Uterus (tissue), 3 donors: ENCODE measurements at regions not wholly inside any gene's neighbourhood (a gene's known extent, or its start where the extent isn't known, plus 50 kb on each side); places are given as distances from the start of the nearest gene placed in this dataset.
"Not testable (repeated sequence)": the region's sequence is repeated elsewhere in the genome, so short reads cannot be mapped to it uniquely, and the experiment has no call there.

Experiments used
- DNase-seq, 2 donors: peaks; one replicate each; pipeline ENCODE4 v3.0.0-alpha.2; 2019 to 2020
- H3K27ac ChIP-seq, 2 donors: fragments of 200-600 bp; sonication (generic); 1 replicate in 1 of 2; 2 replicates in 1 of 2; pipeline ENCODE4 v1.5.1; 2016 to 2018
- H3K27me3 ChIP-seq, 2 donors: fragments of 200-600 bp; sonication (generic); one replicate each; pipeline ENCODE4 v1.5.1; 2018 to 2019; ENCODE audit warnings: control low read depth in 1 of 2
- H3K36me3 ChIP-seq, 2 donors: fragments of 200-600 bp; sonication (generic); one replicate each; pipeline ENCODE4 v1.5.1; 2019; ENCODE audit warnings: control low read depth in 1 of 2
- H3K4me1 ChIP-seq, 2 donors: fragments of 200-600 bp; sonication (generic); one replicate each; pipeline ENCODE4 v1.5.1; 2018 to 2019; ENCODE audit warnings: control low read depth in 1 of 2
- H3K4me3 ChIP-seq, 2 donors: fragments of 200-600 bp; sonication (generic); 1 replicate in 1 of 2; 2 replicates in 1 of 2; pipeline ENCODE4 v1.5.1; 2018 to 2019; ENCODE audit warnings: mild to moderate bottlenecking in 1 of 2
- H3K9me3 ChIP-seq, 2 donors: fragments of 200-600 bp; sonication (generic); one replicate each; pipeline ENCODE4 v1.5.1; 2019; ENCODE audit warnings: control low read depth in 1 of 2
- CTCF ChIP-seq, 4 experiments: fragments of 200-600 bp in 2 of 4; fragments of 450-650 bp in 2 of 4; sonication (generic) in 2 of 4; IDR thresholded peaks; one replicate each; pipeline ENCODE4 v1.5.1; 2016 to 2019; ENCODE audit warnings: antibody characterized with exemption in 4 of 4, mild to moderate bottlenecking in 2 of 4, moderate library complexity in 1 of 4
- POLR2A ChIP-seq, 2 donors: fragments of 450-650 bp; IDR thresholded peaks; one replicate each; pipeline ENCODE4 v1.6.1; 2016; ENCODE audit warnings: antibody characterized with exemption in 2 of 2, mild to moderate bottlenecking in 1 of 2, moderate library complexity in 1 of 2
- intact Hi-C: fragments of 100-400 bp; cut with DNase I; formaldehyde crosslinking; loops from one replicate; pipeline ENCODE4 v1.15.1; 2023; ENCODE audit warnings: low total_unique reads
- donor health status: DM: yes; HTN: yes; CAD: no.

- H3K27ac ChIP-seq: no peak overlapping the region
- intact Hi-C loops: no loop called here
- H3K4me1 ChIP-seq: no peaks in the 10 kb centered on the region
- no peaks in the 10 kb centered on the region for H3K36me3 ChIP-seq
- no peak for DNase-seq
- no peaks in the 10 kb centered on the region for H3K9me3 ChIP-seq
- no peak for TF ChIP-seq POLR2A (IDR thresholded peaks at IDR 0.05)
- no peak for TF ChIP-seq CTCF (IDR thresholded peaks at IDR 0.05)
- no peak overlapping the region for H3K4me3 ChIP-seq
- H3K27me3 ChIP-seq: no peaks in the 10 kb centered on the region
Observed at GRCh38 chr11:101262258-101262657, 132.6 kb upstream of the PGR start.

GRCh38 chr11:101255036-101255435 is 125.4 kb upstream of the PGR start:
- no peak for TF ChIP-seq CTCF (IDR thresholded peaks at IDR 0.05)

GRCh38 chr11:101254037-101254436 is 124.4 kb upstream of the PGR start:
- no peak for TF ChIP-seq POLR2A (IDR thresholded peaks at IDR 0.05)
- TF ChIP-seq CTCF (IDR thresholded peaks at IDR 0.05): no peak
- H3K27ac ChIP-seq: peak overlapping the region; percentile 5 to 62
- no peaks in the 10 kb centered on the region for H3K36me3 ChIP-seq
- intact Hi-C loops: no loop called here
- DNase-seq: no peak
- no peak overlapping the region for H3K4me3 ChIP-seq
- H3K4me1 ChIP-seq: no peaks in the 10 kb centered on the region
- H3K27me3 ChIP-seq: no peaks in the 10 kb centered on the region
- H3K9me3 ChIP-seq: no peaks in the 10 kb centered on the region

More at GRCh38 chr11:101255036-101255435, 125.4 kb upstream of the PGR start:
- no peaks in the 10 kb centered on the region for H3K4me1 ChIP-seq
- H3K9me3 ChIP-seq: no peaks in the 10 kb centered on the region
- no peak overlapping the region for H3K4me3 ChIP-seq
- DNase-seq: no peak
- intact Hi-C loops: no loop called here
- no peaks in the 10 kb centered on the region for H3K27me3 ChIP-seq
- no peak overlapping the region for H3K27ac ChIP-seq
- H3K36me3 ChIP-seq: no peaks in the 10 kb centered on the region

- not testable (repeated sequence) for H3K27ac ChIP-seq
Observed at GRCh38 chr11:101245635-101246034, 116.0 kb upstream of the PGR start.

GRCh38 chr11:101245081-101245480 is 115.5 kb upstream of the PGR start:
- H3K27ac ChIP-seq, DNase-seq, H3K4me1 ChIP-seq, H3K9me3 ChIP-seq, H3K27me3 ChIP-seq, H3K36me3 ChIP-seq, intact Hi-C loops, H3K4me3 ChIP-seq: not testable (repeated sequence)

More at GRCh38 chr11:101245635-101246034, 116.0 kb upstream of the PGR start:
- DNase-seq, H3K36me3 ChIP-seq, H3K27me3 ChIP-seq, H3K4me3 ChIP-seq, H3K4me1 ChIP-seq, H3K9me3 ChIP-seq, intact Hi-C loops: not testable (repeated sequence)

- H3K27ac ChIP-seq: no peak overlapping the region
- DNase-seq: no peak
- TF ChIP-seq CTCF (IDR thresholded peaks at IDR 0.05): no peak
- no peak for TF ChIP-seq POLR2A (IDR thresholded peaks at IDR 0.05)
- no peaks in the 10 kb centered on the region for H3K4me1 ChIP-seq
- no peaks in the 10 kb centered on the region for H3K27me3 ChIP-seq
- no peak overlapping the region for H3K4me3 ChIP-seq
- intact Hi-C loops: no loop called here
- H3K9me3 ChIP-seq: no peaks in the 10 kb centered on the region
- H3K36me3 ChIP-seq: no peaks in the 10 kb centered on the region
Observed at GRCh38 chr11:101241160-101241795, 111.7 kb upstream of the PGR start.

GRCh38 chr11:101231207-101231834 is 101.7 kb upstream of the PGR start:
- DNase-seq, H3K36me3 ChIP-seq, H3K27me3 ChIP-seq, H3K4me1 ChIP-seq, intact Hi-C loops, H3K4me3 ChIP-seq, H3K27ac ChIP-seq, H3K9me3 ChIP-seq: not testable (repeated sequence)
